HG02852 (cell line): ENCODE measurements at regions not wholly inside any gene's neighbourhood (a gene's known extent, or its start where the extent isn't known, plus 50 kb on each side); places are given as distances from the start of the nearest gene placed in this dataset.
"Not testable (repeated sequence)": the region's sequence is repeated elsewhere in the genome, so short reads cannot be mapped to it uniquely, and the experiment has no call there.

Experiments used
- ATAC-seq: cut with Tn5 transposase; IDR thresholded peaks from one replicate; pipeline ENCODE4 v1.9.1; 2021; ENCODE audit warnings: mild to moderate bottlenecking, moderate library complexity; ENCODE audit not compliant: unreplicated experiment

GRCh38 chr4:135447598-135447997 is 1246.0 kb upstream of the PABPC4L start:
- ATAC-seq, result not testable (repeated sequence)

- ATAC-seq, result no peak
Observed at GRCh38 chr4:135434936-135435335, 1233.3 kb upstream of the PABPC4L start.

- ATAC-seq, result no peak
Observed at GRCh38 chr4:135429528-135429927, 1227.9 kb upstream of the PABPC4L start.

GRCh38 chr4:135418353-135418752 is 1216.8 kb upstream of the PABPC4L start:
- ATAC-seq, result no peak

GRCh38 chr4:135412213-135412612 is 1210.6 kb upstream of the PABPC4L start:
- ATAC-seq, result no peak

GRCh38 chr4:135411251-135411650 is 1209.7 kb upstream of the PABPC4L start:
- ATAC-seq, result no peak

- ATAC-seq, result not testable (repeated sequence)
Observed at GRCh38 chr4:135409261-135409660, 1207.7 kb upstream of the PABPC4L start.

GRCh38 chr4:135408109-135408508 is 1206.5 kb upstream of the PABPC4L start:
- ATAC-seq, result no peak

- not testable (repeated sequence) for ATAC-seq
Observed at GRCh38 chr4:135406597-135406996, 1205.0 kb upstream of the PABPC4L start.

GRCh38 chr4:135385830-135386581 is 1184.4 kb upstream of the PABPC4L start:
- no peak for ATAC-seq

- ATAC-seq, result no peak
Observed at GRCh38 chr4:135383356-135384288, 1182.0 kb upstream of the PABPC4L start.

GRCh38 chr4:135382280-135382959 is 1180.8 kb upstream of the PABPC4L start:
- ATAC-seq, result no peak

GRCh38 chr4:135372131-135372530 is 1170.5 kb upstream of the PABPC4L start:
- ATAC-seq, result no peak

GRCh38 chr4:135371137-135371536 is 1169.5 kb upstream of the PABPC4L start:
- ATAC-seq, result no peak

GRCh38 chr4:135368831-135369230 is 1167.2 kb upstream of the PABPC4L start:
- no peak for ATAC-seq

GRCh38 chr4:135365065-135365464 is 1163.5 kb upstream of the PABPC4L start:
- ATAC-seq, result no peak

GRCh38 chr4:135359128-135359527 is 1157.5 kb upstream of the PABPC4L start:
- no peak for ATAC-seq

GRCh38 chr4:135357091-135357490 is 1155.5 kb upstream of the PABPC4L start:
- ATAC-seq, result no peak

GRCh38 chr4:135354876-135355275 is 1153.3 kb upstream of the PABPC4L start:
- ATAC-seq, result no peak

- ATAC-seq, result no peak
Observed at GRCh38 chr4:135353008-135353407, 1151.4 kb upstream of the PABPC4L start.

GRCh38 chr4:135344492-135344891 is 1142.9 kb upstream of the PABPC4L start:
- ATAC-seq, result no peak
